Esophagus squamous epithelium (tissue), 4 donors: ENCODE measurements at regions not wholly inside any gene's neighbourhood (a gene's known extent, or its start where the extent isn't known, plus 50 kb on each side); places are given as distances from the start of the nearest gene placed in this dataset.

Experiments used
- CTCF ChIP-seq, 6 experiments: fragments of 450-650 bp in 4 of 6; fragments of 200-600 bp in 2 of 6; sonication (generic) in 2 of 6; IDR thresholded peaks; one replicate each; pipeline ENCODE4 v1.5.1; 2016 to 2019; ENCODE audit warnings: antibody characterized with exemption in 6 of 6, mild to moderate bottlenecking in 4 of 6, moderate library complexity in 4 of 6
- POLR2A ChIP-seq, 4 donors: fragments of 450-650 bp; IDR thresholded peaks; one replicate each; pipeline ENCODE4 v1.6.1; 2017; ENCODE audit warnings: antibody characterized with exemption in 4 of 4, mild to moderate bottlenecking in 4 of 4, moderate library complexity in 3 of 4

DNA sequence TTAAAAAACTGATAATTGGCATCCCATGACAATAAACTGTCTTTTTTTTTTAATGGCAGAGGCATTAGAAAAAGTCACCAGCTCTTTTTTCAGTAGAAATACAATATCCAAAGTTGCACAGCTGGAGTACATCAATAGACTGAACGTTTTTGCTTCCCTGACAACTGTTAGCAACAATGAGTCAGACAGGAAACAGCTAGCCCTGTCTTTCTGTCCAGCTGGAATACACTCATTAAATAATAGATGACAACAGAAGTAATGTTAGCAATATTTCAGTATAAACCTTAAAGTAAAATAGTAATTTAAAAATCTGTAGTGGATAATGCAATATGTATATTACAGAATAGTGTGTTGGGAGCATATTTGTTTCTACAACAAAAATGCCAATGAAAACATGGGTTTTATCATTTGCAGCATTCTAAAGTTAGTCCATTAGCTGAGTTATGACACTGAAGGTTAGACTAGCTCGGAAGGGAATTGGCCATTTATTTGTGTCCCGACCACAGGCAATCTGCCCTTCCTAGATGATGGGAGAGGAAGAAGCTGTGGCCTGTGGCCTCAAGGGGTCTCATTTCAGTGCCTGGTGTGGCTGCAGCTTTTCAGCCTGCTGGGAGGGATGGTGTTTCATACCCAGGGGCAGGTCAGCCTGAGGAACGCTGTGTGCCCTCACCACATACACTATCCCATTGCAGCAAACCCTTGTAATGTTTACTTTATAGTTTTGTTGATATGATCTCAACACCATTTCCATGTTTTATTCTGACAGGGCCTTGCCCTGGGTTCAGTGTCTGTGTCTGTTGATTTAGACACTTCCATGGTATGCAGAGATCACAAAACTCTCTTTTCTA, 173.3 kb downstream of the SLC16A9 start:
- TF ChIP-seq CTCF (IDR thresholded peaks at IDR 0.05) (no peak), POLR2A (IDR thresholded peaks at IDR 0.05) (no peak)
